Cardiac fibroblast (primary cell): ENCODE measurements at regions not wholly inside any gene's neighbourhood (a gene's known extent, or its start where the extent isn't known, plus 50 kb on each side); places are given as distances from the start of the nearest gene placed in this dataset.

ENCODE experiments used
- DNase-seq, 2 donors: peaks; one replicate each; pipeline versions ENCODE4 v3.0.0 to v3.0.0-alpha.2; 2010; ENCODE audit warnings: low read depth in 2 of 2
- H3K4me3 ChIP-seq, 2 donors: replicated peaks in 1 of 2; 1 replicate in 1 of 2; 2 replicates in 1 of 2; pipeline ENCODE4 v1.5.1; 2011; ENCODE audit warnings: low read depth in 2 of 2, low read length in 2 of 2, mild to moderate bottlenecking in 2 of 2, moderate library complexity in 1 of 2
- CTCF ChIP-seq: IDR thresholded peaks from one replicate; pipeline ENCODE4 v1.5.1; 2011; ENCODE audit warnings: low read depth, mild to moderate bottlenecking, low read length, inconsistent platforms

GRCh38 chr3:166340604-166341266 is 503.5 kb upstream of the BCHE start:
- no peak for TF ChIP-seq CTCF
- H3K4me3 ChIP-seq: no peak overlapping the region
- DNase-seq: no peak

GRCh38 chr3:166324401-166324800 is 487.2 kb upstream of the BCHE start:
- TF ChIP-seq CTCF: no peak
- DNase-seq: no peak
- no peak overlapping the region for H3K4me3 ChIP-seq

DNA sequence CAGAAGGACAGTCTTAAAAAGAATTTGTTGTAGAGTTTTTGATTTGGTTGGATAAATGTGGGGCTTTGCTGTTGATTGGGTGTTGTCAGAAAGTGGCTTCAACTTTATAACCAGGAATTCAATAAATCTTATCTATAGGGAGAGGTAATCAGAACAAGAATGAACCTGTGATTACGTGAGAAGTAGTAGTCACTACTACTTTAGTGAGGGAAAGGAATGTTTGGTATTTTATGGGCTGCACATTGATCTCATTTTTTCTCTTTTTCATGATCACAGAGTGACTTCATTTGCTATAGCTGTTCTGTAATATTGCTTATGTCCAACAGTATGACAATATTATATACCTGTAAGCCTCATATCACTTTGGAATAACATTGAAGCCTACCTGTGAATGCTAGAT is 485.2 kb upstream of the BCHE start:
- no peak for TF ChIP-seq CTCF
- no peak for DNase-seq
- no peak overlapping the region for H3K4me3 ChIP-seq

- no peak for DNase-seq
- no peak overlapping the region for H3K4me3 ChIP-seq
- no peak for TF ChIP-seq CTCF
These were observed 470.6 kb upstream of the BCHE start for GRCh38 chr3:166307756-166308350.

- no peak for DNase-seq
- no peak for TF ChIP-seq CTCF
- no peak overlapping the region for H3K4me3 ChIP-seq
These were observed 467.4 kb upstream of the BCHE start for GRCh38 chr3:166304584-166304983.

DNA sequence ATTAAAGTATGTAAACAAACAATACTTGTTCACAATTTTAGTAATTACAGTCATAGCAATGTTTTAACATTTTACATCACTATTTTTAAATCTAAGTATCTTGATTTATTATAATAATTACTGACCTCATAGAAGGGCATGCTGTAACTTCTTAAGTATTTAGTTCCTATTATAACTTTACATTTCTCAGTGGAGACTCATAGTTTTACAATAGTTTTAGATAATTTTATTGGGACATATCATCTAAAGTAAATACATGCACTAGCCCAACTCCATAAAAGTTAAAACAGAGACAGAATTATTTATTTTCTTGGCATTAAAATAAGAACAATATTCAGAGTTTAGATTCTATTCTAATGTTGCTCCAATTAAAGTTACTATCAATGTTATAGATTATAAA is 466.5 kb upstream of the BCHE start:
- no peak for TF ChIP-seq CTCF
- DNase-seq: no peak
- H3K4me3 ChIP-seq: no peak overlapping the region

- TF ChIP-seq CTCF: no peak
- DNase-seq: no peak
- H3K4me3 ChIP-seq: no peak overlapping the region
These were observed 465.1 kb upstream of the BCHE start for GRCh38 chr3:166302331-166302730.
